ENCODE measurements at regions not wholly inside any gene's neighbourhood (a gene's known extent, or its start where the extent isn't known, plus 50 kb on each side); places are given as distances from the start of the nearest gene placed in this dataset.

- DNase-seq = no peak
Measured at GRCh38 chr12:102592134-102592533, 111.8 kb upstream of the IGF1 start.

GRCh38 chr12:102573237-102573636, 92.9 kb upstream of the IGF1 start:
- no peak for DNase-seq

GRCh38 chr12:102571889-102572288, 91.5 kb upstream of the IGF1 start:
- DNase-seq = no peak

GRCh38 chr12:102570256-102570655, 89.9 kb upstream of the IGF1 start:
- DNase-seq = no peak

- DNase-seq = no peak
Measured at GRCh38 chr12:102569803-102570202, 89.4 kb upstream of the IGF1 start.

- no peak for DNase-seq
Measured at GRCh38 chr12:102568276-102568675, 87.9 kb upstream of the IGF1 start.

- DNase-seq = no peak
Measured at GRCh38 chr12:102567031-102567985, 86.9 kb upstream of the IGF1 start.

- DNase-seq = no peak
Measured at GRCh38 chr12:102565555-102565954, 85.2 kb upstream of the IGF1 start.

GRCh38 chr12:102564026-102564425, 83.7 kb upstream of the IGF1 start:
- DNase-seq = no peak

- DNase-seq = no peak
Measured at GRCh38 chr12:102562836-102563425, 82.6 kb upstream of the IGF1 start.

- DNase-seq = no peak
Measured at GRCh38 chr12:102551186-102551585, 70.8 kb upstream of the IGF1 start.

GRCh38 chr12:102549691-102550090, 69.3 kb upstream of the IGF1 start:
- DNase-seq = no peak

GRCh38 chr12:102548543-102548942, 68.2 kb upstream of the IGF1 start:
- DNase-seq = no peak

- DNase-seq = no peak
Measured at GRCh38 chr12:102543494-102544485, 63.4 kb upstream of the IGF1 start.

- DNase-seq = no peak
Measured at GRCh38 chr12:102542816-102543440, 62.6 kb upstream of the IGF1 start.

GRCh38 chr12:102540815-102541385, 60.5 kb upstream of the IGF1 start:
- no peak for DNase-seq

- DNase-seq = no peak
Measured at GRCh38 chr12:102539651-102540553, 59.5 kb upstream of the IGF1 start.

- DNase-seq = no peak
Measured at GRCh38 chr12:102535306-102535705, 54.9 kb upstream of the IGF1 start.

- DNase-seq = no peak
Measured at GRCh38 chr12:102534899-102535298, 54.5 kb upstream of the IGF1 start.

- DNase-seq = no peak
Measured at GRCh38 chr12:102533483-102534215, 53.3 kb upstream of the IGF1 start.
